Activated CD8-positive, alpha-beta memory T cell treated with anti-CD3 and anti-CD28 coated beads, Interleukin-2, amount 50 U/mL, for 1 hour (primary cell): ENCODE measurements at regions not wholly inside any gene's neighbourhood (a gene's known extent, or its start where the extent isn't known, plus 50 kb on each side); places are given as distances from the start of the nearest gene placed in this dataset.

Experiments used
- DNase-seq: peaks from one replicate; pipeline ENCODE4 v3.0.0-alpha.2; 2020; ENCODE audit errors: extremely low read depth

- no peak for DNase-seq
Observed at GRCh38 chr18:39838831-39839230, 2116.2 kb upstream of the PIK3C3 start.

DNA sequence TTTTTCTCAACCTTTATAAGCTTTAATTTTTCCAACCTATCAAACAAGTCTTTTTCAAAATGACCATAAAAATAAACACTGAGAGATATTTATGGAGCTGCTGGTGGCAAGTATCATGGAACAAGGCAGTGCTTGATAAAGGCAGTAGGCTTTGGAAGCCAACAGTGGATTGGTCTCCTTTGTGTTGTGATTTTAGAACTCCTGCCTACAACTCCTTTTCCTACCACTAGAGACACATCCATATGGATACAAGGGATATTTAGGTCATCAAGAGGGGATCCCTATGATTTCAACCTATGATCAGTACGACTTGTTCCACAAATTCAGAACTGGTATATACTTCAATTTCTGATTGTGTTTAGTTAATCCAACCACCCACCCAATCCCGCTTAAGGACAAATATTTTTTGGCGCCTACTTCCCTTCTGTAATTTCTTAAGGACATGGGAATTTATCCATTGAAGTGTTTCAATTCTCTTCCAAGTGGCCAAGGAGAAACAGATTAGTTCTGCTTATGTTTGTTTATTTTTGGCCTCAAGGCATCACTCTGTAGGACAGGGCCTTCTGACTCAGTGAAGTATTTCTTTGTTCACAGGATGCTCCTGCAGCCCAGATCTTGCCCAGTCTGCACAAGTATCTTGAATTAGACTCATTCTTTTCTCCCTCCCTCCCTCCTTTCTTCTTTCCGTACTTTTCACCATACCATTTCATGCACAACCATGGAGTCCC is 2119.6 kb upstream of the PIK3C3 start:
- no peak for DNase-seq

DNA sequence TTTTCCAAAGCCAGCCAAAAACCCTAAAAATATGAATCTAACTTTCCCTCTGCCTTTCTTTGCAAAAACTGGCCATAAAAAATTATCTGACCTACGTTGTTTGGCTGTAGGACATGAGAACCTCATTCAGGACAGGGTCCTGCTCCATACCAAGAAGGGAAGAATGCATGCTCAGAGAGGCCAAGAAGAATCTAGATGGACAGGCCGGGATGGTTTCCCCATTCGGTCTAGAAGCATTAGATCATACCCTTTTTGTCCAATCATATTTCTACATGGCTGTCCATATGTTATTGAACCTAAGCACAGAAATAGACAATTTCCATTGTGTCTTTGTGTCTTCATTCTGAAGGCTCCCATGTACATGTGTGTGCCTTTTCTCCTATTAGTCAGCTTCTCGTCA is 2120.4 kb upstream of the PIK3C3 start:
- DNase-seq, result no peak

- DNase-seq, result no peak
Observed at GRCh38 chr18:39825485-39826150, 2129.4 kb upstream of the PIK3C3 start.

GRCh38 chr18:39806525-39806924 is 2148.5 kb upstream of the PIK3C3 start:
- DNase-seq, result no peak

- no peak for DNase-seq
Observed at GRCh38 chr18:39805218-39805617, 2149.8 kb upstream of the PIK3C3 start.

- no peak for DNase-seq
Observed at GRCh38 chr18:39802648-39803229, 2152.3 kb upstream of the PIK3C3 start.

GRCh38 chr18:39801848-39802247 is 2153.2 kb upstream of the PIK3C3 start:
- DNase-seq, result no peak

- no peak for DNase-seq
Observed at GRCh38 chr18:39801010-39801409, 2154.0 kb upstream of the PIK3C3 start.

DNA sequence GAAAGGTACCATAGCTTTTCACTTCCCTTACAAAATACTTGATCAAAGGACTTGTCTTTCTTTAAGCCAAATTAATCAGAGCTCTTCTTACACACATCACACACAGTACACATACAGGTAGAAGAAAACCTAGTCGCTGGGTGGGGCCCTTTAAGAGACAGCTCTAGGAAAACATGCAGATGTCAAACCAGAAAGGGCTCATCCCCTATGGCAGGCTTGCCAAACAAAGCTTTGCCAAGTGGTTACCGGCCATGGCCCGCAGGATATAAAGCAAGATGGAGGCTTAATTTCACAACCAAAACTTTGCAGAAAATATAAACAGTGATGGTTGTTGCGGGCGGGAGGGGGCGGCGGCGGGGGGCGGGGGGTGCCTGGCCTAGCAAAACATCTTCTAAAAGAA is 2156.0 kb upstream of the PIK3C3 start:
- no peak for DNase-seq

- no peak for DNase-seq
Observed at GRCh38 chr18:39796393-39796792, 2158.6 kb upstream of the PIK3C3 start.

GRCh38 chr18:39795350-39795749 is 2159.7 kb upstream of the PIK3C3 start:
- DNase-seq, result no peak

DNA sequence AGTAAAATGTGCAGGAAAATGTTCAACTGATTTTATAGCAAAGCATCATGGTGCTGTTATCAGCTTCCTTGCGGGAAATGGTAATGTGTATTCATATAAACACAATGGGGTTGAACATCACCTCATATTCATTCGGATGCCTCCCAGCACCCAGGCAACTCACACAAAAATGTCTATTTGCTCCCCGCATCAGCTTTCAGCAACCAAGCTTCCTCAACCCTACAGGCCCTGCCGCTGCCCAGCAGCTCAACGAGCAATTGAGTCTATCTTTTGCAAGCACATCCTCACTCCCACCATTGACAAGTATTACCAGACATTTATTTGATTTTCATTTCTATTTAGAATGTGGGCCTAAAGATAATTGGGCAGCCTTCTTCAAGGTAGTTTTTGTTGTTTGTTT is 2161.4 kb upstream of the PIK3C3 start:
- no peak for DNase-seq

DNA sequence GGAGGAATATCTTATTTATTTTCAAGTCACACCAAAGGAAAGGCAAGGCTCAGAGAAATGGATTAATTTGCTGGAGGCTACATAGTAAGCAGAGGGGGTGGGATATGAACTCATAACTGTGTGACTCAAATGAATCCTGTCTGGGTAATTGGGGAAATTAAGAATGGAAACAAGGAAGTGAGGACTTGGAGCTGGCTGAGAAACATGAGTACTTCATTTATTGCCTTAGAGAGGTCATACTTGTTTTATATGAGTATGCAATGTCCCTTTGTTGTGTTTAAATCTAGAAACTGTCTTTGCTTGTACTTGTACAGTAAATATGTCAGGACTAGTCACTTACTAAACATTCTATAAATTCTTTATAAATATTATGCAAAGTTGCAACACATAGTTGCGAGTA is 2166.7 kb upstream of the PIK3C3 start:
- DNase-seq, result no peak

GRCh38 chr18:39786477-39786876 is 2168.6 kb upstream of the PIK3C3 start:
- DNase-seq, result no peak

GRCh38 chr18:39784541-39784940 is 2170.5 kb upstream of the PIK3C3 start:
- DNase-seq, result no peak

DNA sequence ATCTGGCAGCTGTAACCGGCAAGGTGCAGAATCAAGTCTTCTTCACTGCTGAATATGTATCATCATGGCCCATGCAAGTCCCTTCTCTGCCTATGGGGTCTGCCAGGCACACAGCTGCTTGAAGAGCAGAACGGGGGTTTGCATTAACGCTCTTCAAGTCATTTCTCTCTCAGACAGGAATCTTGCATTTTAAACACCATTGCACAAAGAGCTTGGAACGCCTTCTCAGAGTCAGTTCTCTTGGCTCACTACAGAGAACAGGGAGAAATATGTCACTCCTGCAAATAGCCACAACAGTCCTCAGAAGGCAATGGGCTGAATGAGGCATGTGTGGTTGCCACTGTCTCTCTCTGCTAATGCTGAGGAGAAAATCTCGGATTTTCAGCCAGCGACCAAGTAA is 2173.5 kb upstream of the PIK3C3 start:
- DNase-seq, result no peak

GRCh38 chr18:39780774-39781173 is 2174.3 kb upstream of the PIK3C3 start:
- no peak for DNase-seq

- DNase-seq, result no peak
Observed at GRCh38 chr18:39779926-39780325, 2175.1 kb upstream of the PIK3C3 start.

- no peak for DNase-seq
Observed at GRCh38 chr18:39776766-39777165, 2178.3 kb upstream of the PIK3C3 start.

- no peak for DNase-seq
Observed at GRCh38 chr18:39774957-39775598, 2180.0 kb upstream of the PIK3C3 start.

DNA sequence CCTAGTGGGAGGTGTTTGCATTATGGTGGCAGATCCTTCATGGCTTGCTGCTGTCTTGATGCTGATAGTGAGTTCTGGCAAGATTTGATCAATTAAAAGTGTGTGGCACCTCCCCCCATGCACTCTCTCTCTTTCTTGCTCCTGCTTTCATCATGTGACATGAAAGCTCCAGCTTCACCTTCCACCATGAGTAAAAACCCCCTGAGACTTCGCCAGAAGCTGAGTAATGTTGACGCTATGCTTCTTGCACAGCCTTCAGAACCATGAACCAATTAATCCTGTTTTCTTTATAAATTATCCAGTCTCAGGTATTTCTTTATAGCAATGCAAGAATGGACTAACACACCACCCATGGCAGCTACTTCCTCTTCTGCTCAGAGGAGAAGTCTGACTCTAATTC is 2181.4 kb upstream of the PIK3C3 start:
- DNase-seq, result no peak
